Right renal cortex interstitium (tissue), 3 donors: ENCODE measurements at regions not wholly inside any gene's neighbourhood (a gene's known extent, or its start where the extent isn't known, plus 50 kb on each side); places are given as distances from the start of the nearest gene placed in this dataset.

Experiments used
- DNase-seq, 3 donors: peaks; one replicate each; pipeline ENCODE4 v3.0.0-alpha.2; 2013; ENCODE audit warnings: low read depth in 3 of 3, low spot score in 2 of 3

GRCh38 chr3:29215948-29216347 is 64.9 kb upstream of the RBMS3 start:
- no peak for DNase-seq

GRCh38 chr3:29226706-29227105 is 54.2 kb upstream of the RBMS3 start:
- no peak for DNase-seq

- DNase-seq = no peak
These were observed 53.6 kb upstream of the RBMS3 start for GRCh38 chr3:29227307-29227706.
